ENCODE measurements at regions not wholly inside any gene's neighbourhood (a gene's known extent, or its start where the extent isn't known, plus 50 kb on each side); places are given as distances from the start of the nearest gene placed in this dataset.

DNA sequence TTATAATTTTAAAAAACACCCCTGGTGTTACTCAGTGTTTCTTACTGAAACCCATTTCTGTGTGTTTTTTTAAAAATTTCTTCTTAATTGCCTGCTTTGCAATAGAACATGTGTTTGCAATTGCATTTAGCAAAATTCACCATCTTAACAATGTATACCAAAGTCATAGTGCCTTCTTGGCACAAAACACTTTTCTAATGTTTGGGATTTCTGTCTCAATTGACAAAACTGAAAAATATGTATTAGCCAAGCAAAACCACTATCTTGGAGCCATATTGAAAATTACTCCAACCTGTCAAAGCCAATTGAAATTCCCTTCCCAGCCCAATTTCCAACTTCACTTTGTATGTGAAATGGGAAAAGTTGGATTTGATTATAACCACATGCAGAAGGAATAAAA lies 88.4 kb upstream of the RSPO3 start:
- DNase-seq (ENCODE audit: low read depth, low spot score) (no peak), FAIRE-seq (no peak), ATAC-seq (no peak)
- no peaks in the 10 kb centered on the region for H3K4me1 ChIP-seq (ENCODE audit: control insufficient read depth, insufficient read depth, low read length)
- CTCF ChIA-PET = no interaction called here
- no peak overlapping the region for H3K9ac ChIP-seq (ENCODE audit: control insufficient read depth, insufficient read depth, low read length)
- H3K36me3 ChIP-seq (ENCODE audit: control insufficient read depth in 2 of 2, insufficient read depth in 2 of 2, low read length in 1 of 2) = no peaks in the 10 kb centered on the region
- H3K27ac ChIP-seq (ENCODE audit: control insufficient read depth, insufficient read depth) = no peak overlapping the region
- no peak for TF ChIP-seq SMC3 (IDR thresholded peaks at IDR 0.05; ENCODE audit: borderline replicate concordance, low read length)
- no peak for TF ChIP-seq CREM (IDR thresholded peaks at IDR 0.05; ENCODE audit: low read depth)
- TF ChIP-seq CBFB (IDR thresholded peaks at IDR 0.05; ENCODE audit: low read depth) = no peak
- TF ChIP-seq PKNOX1 (IDR thresholded peaks at IDR 0.05) = no peak
- no peak for TF ChIP-seq NFIC (IDR thresholded peaks at IDR 0.05; ENCODE audit: low read depth, low read length)
- TF ChIP-seq ZNF687 (IDR thresholded peaks at IDR 0.05) = no peak
- TF ChIP-seq FOXM1 (IDR thresholded peaks at IDR 0.05; ENCODE audit: low read depth, low read length) = no peak
- no peak for TF ChIP-seq SRF (IDR thresholded peaks at IDR 0.05; ENCODE audit: low read depth in 2 of 2, low read length in 2 of 2)
- TF ChIP-seq RFX5 (IDR thresholded peaks at IDR 0.05; ENCODE audit: low read depth, low read length) = no peak
- no peak for TF ChIP-seq KLF5 (IDR thresholded peaks at IDR 0.05; ENCODE audit: partially characterized antibody)
- no peak for TF ChIP-seq MYB (IDR thresholded peaks at IDR 0.05; ENCODE audit: borderline replicate concordance, low read depth, low read length)
- TF ChIP-seq, protein P1, sequence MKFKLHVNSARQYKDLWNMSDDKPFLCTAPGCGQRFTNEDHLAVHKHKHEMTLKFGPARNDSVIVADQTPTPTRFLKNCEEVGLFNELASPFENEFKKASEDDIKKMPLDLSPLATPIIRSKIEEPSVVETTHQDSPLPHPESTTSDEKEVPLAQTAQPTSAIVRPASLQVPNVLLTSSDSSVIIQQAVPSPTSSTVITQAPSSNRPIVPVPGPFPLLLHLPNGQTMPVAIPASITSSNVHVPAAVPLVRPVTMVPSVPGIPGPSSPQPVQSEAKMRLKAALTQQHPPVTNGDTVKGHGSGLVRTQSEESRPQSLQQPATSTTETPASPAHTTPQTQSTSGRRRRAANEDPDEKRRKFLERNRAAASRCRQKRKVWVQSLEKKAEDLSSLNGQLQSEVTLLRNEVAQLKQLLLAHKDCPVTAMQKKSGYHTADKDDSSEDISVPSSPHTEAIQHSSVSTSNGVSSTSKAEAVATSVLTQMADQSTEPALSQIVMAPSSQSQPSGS (IDR thresholded peaks at IDR 0.05; ENCODE audit: low read length) = no peak
- TF ChIP-seq HCFC1 (IDR thresholded peaks at IDR 0.05; ENCODE audit: low read length) = no peak
- no peak for TF ChIP-seq MEF2A (IDR thresholded peaks at IDR 0.05; ENCODE audit: insufficient read depth, low read depth, low read length)
- TF ChIP-seq PAX8 (IDR thresholded peaks at IDR 0.05) = no peak
- no peak for TF ChIP-seq PBX3 (IDR thresholded peaks at IDR 0.05; ENCODE audit: insufficient replicate concordance, low read depth, low read length)
- intact Hi-C loops (cut with micrococcal nuclease; ENCODE audit: unreplicated experiment) = no loop called here
- POLR2A ChIA-PET = no interaction called here
- no peak overlapping the region for H2AFZ ChIP-seq (ENCODE audit: control insufficient read depth, low read depth, low read length)
- no peak overlapping the region for H3K4me2 ChIP-seq (ENCODE audit: control insufficient read depth, insufficient read depth)
- in situ Hi-C loops (cut with MboI) = no loop called here
- no peaks in the 10 kb centered on the region for H4K20me1 ChIP-seq (ENCODE audit: control insufficient read depth, insufficient read depth)
- no peak overlapping the region for H3K4me3 ChIP-seq
- no peaks in the 10 kb centered on the region for H3K9me3 ChIP-seq (replicated peaks; ENCODE audit: control insufficient read depth, insufficient read depth, low read length)
- SMC1A ChIA-PET (ENCODE audit: uncharacterized antibody, unreplicated experiment) = no interaction called here
- RAD21 ChIA-PET (ENCODE audit: unreplicated experiment) = no interaction called here
- no peaks in the 10 kb centered on the region for H3K27me3 ChIP-seq (replicated peaks in 1 of 2; ENCODE audit: control insufficient read depth in 2 of 2, insufficient read depth in 2 of 2, low read length in 1 of 2)
- BruUV-seq (replicated peaks) = no TSS peak
- no peaks in the 10 kb centered on the region for H3K79me2 ChIP-seq (ENCODE audit: control insufficient read depth, insufficient read depth, low read length)

All from GM12878 (cell line).